Lower leg skin (tissue), 4 donors: ENCODE measurements at regions not wholly inside any gene's neighbourhood (a gene's known extent, or its start where the extent isn't known, plus 50 kb on each side); places are given as distances from the start of the nearest gene placed in this dataset.

Experiments used
- DNase-seq, 2 donors: peaks; one replicate each; pipeline ENCODE4 v3.0.0-alpha.2; 2019; ENCODE audit warnings: low spot score in 2 of 2
- H3K4me3 ChIP-seq: fragments of 200-600 bp; sonication (generic); 2 replicates; pipeline ENCODE4 v1.5.1; 2017; ENCODE audit warnings: mild to moderate bottlenecking, low read depth; ENCODE audit not compliant: poor library complexity, severe bottlenecking
- POLR2A ChIP-seq, 2 donors: fragments of 450-650 bp; IDR thresholded peaks; one replicate each; pipeline ENCODE4 v1.6.1; 2016 to 2017; ENCODE audit warnings: antibody characterized with exemption in 2 of 2, mild to moderate bottlenecking in 1 of 2, moderate library complexity in 1 of 2
- WGBS, 2 donors: methylation state at CpG; one replicate each; pipeline ENCODE4 v1.1.5; 2018; 5-methylcytosine and 5-hydroxymethylcytosine counted together
- intact Hi-C: fragments of 100-400 bp; cut with DNase I; formaldehyde crosslinking; loops from one replicate; pipeline ENCODE4 v1.15.0; 2023; ENCODE audit warnings: low total_unique reads
- TF ChIP-seq, protein P1 (sequence below), 3 donors: fragments of 450-650 bp; IDR thresholded peaks; one replicate each; pipeline ENCODE4 v1.5.1; 2016; ENCODE audit warnings: antibody characterized with exemption in 3 of 3, mild to moderate bottlenecking in 3 of 3, moderate library complexity in 2 of 3

DNA sequence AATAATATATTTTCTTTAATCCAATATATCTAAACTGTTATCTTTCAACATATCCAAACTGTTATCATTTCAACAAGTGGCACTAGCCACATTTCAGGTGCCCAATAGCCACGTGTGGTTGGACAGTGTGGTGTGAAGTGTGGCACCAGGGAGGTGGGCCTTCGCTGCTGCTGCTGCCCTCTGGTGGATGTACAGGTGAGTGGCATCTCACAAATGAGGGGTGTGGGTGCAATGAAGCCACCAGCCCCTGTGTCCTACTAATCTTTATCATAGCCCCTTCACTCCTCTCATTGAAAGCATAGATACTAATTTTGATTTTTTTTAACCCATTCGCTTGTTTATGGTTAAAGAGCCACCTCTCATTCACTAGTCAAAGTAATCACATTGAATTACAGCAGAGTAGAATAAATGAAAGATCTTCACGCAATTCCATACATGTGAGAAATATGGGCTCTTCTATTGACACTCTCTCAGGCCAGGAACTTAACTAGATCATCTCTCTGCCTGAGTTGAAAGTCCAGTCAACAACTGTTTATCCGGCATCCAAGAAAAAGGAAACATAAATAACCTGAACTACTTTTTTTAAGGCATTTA, 499.2 kb downstream of the OMA1 start:
- 67 to 69% methylated on average over 5 of the region's 5 CpGs for WGBS, 2 donors
- H3K4me3 ChIP-seq, result no peak overlapping the region
- no peak for DNase-seq
- TF ChIP-seq, protein P1, sequence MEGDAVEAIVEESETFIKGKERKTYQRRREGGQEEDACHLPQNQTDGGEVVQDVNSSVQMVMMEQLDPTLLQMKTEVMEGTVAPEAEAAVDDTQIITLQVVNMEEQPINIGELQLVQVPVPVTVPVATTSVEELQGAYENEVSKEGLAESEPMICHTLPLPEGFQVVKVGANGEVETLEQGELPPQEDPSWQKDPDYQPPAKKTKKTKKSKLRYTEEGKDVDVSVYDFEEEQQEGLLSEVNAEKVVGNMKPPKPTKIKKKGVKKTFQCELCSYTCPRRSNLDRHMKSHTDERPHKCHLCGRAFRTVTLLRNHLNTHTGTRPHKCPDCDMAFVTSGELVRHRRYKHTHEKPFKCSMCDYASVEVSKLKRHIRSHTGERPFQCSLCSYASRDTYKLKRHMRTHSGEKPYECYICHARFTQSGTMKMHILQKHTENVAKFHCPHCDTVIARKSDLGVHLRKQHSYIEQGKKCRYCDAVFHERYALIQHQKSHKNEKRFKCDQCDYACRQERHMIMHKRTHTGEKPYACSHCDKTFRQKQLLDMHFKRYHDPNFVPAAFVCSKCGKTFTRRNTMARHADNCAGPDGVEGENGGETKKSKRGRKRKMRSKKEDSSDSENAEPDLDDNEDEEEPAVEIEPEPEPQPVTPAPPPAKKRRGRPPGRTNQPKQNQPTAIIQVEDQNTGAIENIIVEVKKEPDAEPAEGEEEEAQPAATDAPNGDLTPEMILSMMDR (IDR thresholded peaks at IDR 0.05), result no peak
- no peak for TF ChIP-seq POLR2A (IDR thresholded peaks at IDR 0.05)
- intact Hi-C loops, result no loop called here

DNA sequence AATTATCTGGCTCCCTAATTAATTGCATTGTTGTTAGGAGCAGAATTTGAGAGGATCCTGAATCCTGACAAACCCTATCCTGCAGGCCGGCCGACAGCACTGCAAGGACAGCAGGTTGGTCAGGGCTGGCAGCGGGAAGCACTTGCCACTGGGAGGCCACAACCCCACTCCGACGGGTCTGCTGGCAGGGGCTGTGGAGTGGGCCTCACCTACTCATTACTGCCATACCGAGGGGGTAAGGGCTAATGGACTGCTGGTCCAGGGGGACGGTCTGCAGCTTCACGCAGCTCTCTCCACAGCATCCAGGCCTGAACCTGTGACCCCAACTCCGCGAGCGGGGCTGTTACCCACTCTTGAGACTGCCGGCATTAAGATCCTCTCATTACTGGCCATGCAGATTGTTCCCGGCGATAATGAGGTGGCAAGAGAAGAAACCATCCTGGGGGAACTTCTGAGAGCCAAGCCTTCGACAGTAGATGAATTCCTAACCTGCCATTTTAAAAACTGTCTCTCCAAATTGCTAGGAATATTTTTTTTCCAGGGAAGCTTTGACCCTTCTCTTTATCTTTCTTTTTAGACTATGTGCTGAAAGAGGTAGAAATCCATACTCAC, 501.3 kb downstream of the OMA1 start:
- DNase-seq, result no peak
- 76 to 91% methylated on average over 15 of the region's 15 CpGs for WGBS, 2 donors
- intact Hi-C loops, result no loop called here
- TF ChIP-seq, protein P1 (IDR thresholded peaks at IDR 0.05), result no peak
- no peak for TF ChIP-seq POLR2A (IDR thresholded peaks at IDR 0.05)
- no peak overlapping the region for H3K4me3 ChIP-seq

DNA sequence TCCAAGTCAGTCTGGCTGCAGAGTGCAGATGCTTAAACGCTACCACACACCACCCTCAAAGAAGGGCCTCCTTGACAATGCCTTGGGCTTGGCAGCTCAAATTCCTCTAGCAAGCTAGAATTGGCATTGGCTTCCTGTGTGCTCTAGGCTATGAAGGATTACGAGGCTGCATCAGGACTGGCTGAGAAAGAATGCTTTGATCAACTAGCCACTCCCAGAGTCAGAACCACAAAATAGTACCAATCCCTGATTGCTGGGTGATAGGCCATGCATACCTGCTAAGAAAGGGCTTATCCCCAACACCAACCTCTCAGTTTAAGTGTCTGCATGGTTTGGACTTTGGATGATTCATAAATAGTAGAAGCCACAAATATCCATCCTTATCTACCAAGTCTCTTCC, 504.9 kb downstream of the OMA1 start:
- TF ChIP-seq, protein P1 (IDR thresholded peaks at IDR 0.05), result no peak
- TF ChIP-seq POLR2A (IDR thresholded peaks at IDR 0.05), result no peak
- 21 to 60% methylated on average over 2 of the region's 2 CpGs for WGBS, 2 donors
- intact Hi-C loops, result no loop called here
- no peak for DNase-seq
- no peak overlapping the region for H3K4me3 ChIP-seq

DNA sequence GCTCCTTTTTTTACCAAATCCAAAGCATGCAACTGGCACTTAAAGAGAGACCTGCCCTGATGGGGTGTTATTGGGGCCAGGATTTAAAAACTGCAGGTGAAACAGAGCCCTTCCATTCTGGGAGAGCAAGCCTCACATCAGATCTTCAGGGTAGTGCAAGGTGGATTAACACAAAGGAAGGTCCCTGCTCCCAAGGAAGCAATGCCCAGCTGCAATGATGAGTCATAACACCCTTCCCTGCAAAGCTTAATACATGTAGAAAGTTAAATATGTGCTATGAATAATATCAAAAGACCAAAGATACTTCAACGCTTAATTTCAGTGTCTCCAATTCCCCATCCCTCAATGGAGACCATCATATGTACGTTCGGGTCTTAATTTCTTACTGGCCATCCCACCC, 508.0 kb downstream of the OMA1 start:
- no peak overlapping the region for H3K4me3 ChIP-seq
- 94 to 98% methylated on average over 3 of the region's 3 CpGs for WGBS, 2 donors
- TF ChIP-seq POLR2A (IDR thresholded peaks at IDR 0.05), result no peak
- TF ChIP-seq, protein P1 (IDR thresholded peaks at IDR 0.05), result no peak
- DNase-seq, result no peak
- intact Hi-C loops, result no loop called here

DNA sequence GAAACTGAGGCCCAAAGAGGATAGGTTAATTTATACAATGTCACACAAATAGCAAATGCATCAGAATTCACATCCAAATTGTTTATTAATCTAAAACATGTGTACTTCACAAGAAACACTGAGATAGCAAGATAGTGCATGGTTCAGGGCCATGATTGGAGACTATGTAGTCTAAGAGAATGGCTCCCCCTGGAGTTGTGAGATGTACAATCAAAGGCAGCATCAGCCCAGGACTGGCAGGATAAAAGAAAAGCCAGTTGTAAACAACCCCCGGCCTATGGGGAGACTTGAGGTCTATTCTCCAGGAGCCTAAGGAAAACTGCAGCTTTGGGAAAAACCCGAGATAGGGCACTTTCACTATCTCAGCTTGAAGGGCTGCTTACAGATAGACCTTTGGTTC, 511.0 kb downstream of the OMA1 start:
- TF ChIP-seq POLR2A (IDR thresholded peaks at IDR 0.05), result no peak
- no peak for DNase-seq
- 69 to 76% methylated on average over 2 of the region's 2 CpGs for WGBS, 2 donors
- no peak overlapping the region for H3K4me3 ChIP-seq
- intact Hi-C loops, result no loop called here

DNA sequence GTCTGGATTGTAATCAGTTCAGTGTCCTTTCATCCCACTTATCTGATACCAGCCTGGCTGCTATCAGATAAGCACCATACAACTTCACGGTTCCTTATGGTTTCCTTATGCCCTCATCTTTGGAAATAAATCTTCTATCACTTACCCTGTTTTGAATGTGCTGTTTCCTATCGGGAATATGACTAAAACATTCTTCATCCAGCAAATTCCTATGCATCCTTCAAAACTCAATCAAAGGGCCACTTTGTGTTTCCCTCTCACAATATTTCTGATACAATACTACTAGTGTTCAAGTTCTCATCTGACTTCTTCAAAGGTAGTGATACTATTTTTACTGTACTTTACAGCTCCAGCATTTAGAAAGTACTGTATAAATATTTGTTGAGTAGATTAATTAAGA, 513.2 kb downstream of the OMA1 start:
- WGBS, 2 donors, result 40 to 43% methylated on average over 2 of the region's 2 CpGs
- intact Hi-C loops, result no loop called here
- TF ChIP-seq, protein P1 (IDR thresholded peaks at IDR 0.05), result no peak
- TF ChIP-seq POLR2A (IDR thresholded peaks at IDR 0.05), result no peak
- no peak overlapping the region for H3K4me3 ChIP-seq
- no peak for DNase-seq
